ENCODE measurements at regions not wholly inside any gene's neighbourhood (a gene's known extent, or its start where the extent isn't known, plus 50 kb on each side); places are given as distances from the start of the nearest gene placed in this dataset.

DNA sequence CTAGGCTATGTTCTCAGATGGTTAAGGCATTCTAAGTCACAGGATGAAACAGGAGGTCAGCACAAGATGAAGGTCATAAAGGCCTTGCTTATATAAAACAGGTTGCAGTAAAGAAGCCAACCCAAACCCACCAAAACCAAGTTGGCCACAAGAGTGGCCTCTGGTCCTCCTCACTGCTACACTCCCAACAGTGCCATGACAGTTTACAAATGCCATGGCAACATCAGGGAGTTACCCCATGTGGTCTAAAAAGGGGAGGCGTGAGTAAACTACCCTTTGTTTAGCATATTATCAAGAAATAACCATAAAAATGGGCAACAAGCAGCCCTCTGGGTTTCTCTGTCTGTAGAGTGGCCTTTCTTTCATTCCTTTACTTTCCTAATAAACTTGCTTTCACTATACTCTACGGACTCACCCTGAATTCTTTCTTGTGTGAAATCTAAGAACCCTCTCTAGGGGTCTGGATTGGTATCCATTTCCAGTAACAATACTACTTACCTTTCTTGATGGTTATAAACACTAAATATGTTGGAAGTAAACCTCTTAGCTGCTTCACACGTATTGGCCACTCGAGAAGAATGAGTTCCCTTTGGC lies 1237.9 kb downstream of the FAM181B start:
- Histone ChIP-seq H3K36me3 (ENCODE audit: control insufficient read depth, insufficient read depth, low read length) (no peaks in the 10 kb centered on the region), H3K4me3 (ENCODE audit: low read depth, low read length) (no peak overlapping the region), H3K27me3 (ENCODE audit: control insufficient read depth, insufficient read depth, low read length) (no peaks in the 10 kb centered on the region)
- TF ChIP-seq, protein P1, sequence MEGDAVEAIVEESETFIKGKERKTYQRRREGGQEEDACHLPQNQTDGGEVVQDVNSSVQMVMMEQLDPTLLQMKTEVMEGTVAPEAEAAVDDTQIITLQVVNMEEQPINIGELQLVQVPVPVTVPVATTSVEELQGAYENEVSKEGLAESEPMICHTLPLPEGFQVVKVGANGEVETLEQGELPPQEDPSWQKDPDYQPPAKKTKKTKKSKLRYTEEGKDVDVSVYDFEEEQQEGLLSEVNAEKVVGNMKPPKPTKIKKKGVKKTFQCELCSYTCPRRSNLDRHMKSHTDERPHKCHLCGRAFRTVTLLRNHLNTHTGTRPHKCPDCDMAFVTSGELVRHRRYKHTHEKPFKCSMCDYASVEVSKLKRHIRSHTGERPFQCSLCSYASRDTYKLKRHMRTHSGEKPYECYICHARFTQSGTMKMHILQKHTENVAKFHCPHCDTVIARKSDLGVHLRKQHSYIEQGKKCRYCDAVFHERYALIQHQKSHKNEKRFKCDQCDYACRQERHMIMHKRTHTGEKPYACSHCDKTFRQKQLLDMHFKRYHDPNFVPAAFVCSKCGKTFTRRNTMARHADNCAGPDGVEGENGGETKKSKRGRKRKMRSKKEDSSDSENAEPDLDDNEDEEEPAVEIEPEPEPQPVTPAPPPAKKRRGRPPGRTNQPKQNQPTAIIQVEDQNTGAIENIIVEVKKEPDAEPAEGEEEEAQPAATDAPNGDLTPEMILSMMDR (IDR thresholded peaks at IDR 0.05; ENCODE audit: insufficient read depth, low read length, severe bottlenecking) = no peak
- DNase-seq (ENCODE audit: low read depth) (no peak), FAIRE-seq (no peak)

GRCh38 chr11:81494431-81494830 lies 1239.2 kb downstream of the FAM181B start:
- no peak for FAIRE-seq
- Histone ChIP-seq H3K36me3 (ENCODE audit: control insufficient read depth, insufficient read depth, low read length) (no peaks in the 10 kb centered on the region), H3K27me3 (ENCODE audit: control insufficient read depth, insufficient read depth, low read length) (no peaks in the 10 kb centered on the region), H3K4me3 (ENCODE audit: low read depth, low read length) (no peak overlapping the region)
- DNase-seq (ENCODE audit: low read depth) = no peak
- TF ChIP-seq, protein P1 (IDR thresholded peaks at IDR 0.05; ENCODE audit: insufficient read depth, low read length, severe bottlenecking) = no peak

DNA sequence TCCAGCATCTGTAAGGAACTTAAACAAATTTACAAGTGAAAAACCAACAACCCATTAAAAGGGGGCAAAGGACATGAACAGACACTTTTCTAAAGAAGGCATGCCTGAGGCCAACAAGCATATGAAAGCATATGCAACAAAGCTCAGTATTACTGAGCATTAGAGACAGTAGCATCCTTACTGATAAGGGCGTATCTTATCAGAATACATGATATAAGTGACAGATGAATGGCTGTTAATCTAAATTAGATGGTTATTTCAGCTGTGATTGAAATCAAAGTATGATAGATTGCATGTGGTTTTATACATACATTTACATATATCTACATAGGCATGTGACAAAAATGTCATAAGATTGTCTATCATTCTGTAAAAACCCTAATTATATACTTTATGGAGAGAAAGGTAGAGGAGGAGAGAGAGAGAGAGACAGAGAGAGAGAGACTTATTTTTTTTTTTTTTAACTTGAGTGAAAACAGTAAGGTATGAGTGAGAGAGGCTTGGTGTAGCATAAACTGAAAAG lies 1240.7 kb downstream of the FAM181B start:
- FAIRE-seq (no peak), DNase-seq (ENCODE audit: low read depth) (no peak)
- H3K36me3 ChIP-seq (ENCODE audit: control insufficient read depth, insufficient read depth, low read length) = no peaks in the 10 kb centered on the region
- no peak overlapping the region for H3K4me3 ChIP-seq (ENCODE audit: low read depth, low read length)
- TF ChIP-seq, protein P1 (IDR thresholded peaks at IDR 0.05; ENCODE audit: insufficient read depth, low read length, severe bottlenecking) = no peak
- H3K27me3 ChIP-seq (ENCODE audit: control insufficient read depth, insufficient read depth, low read length) = no peaks in the 10 kb centered on the region

- Histone ChIP-seq H3K36me3 (ENCODE audit: control insufficient read depth, insufficient read depth, low read length) (no peaks in the 10 kb centered on the region), H3K4me3 (ENCODE audit: low read depth, low read length) (no peak overlapping the region), H3K27me3 (ENCODE audit: control insufficient read depth, insufficient read depth, low read length) (no peaks in the 10 kb centered on the region)
- DNase-seq (ENCODE audit: low read depth) (no peak), FAIRE-seq (no peak)
- TF ChIP-seq, protein P1 (IDR thresholded peaks at IDR 0.05; ENCODE audit: insufficient read depth, low read length, severe bottlenecking) = no peak
Measured at GRCh38 chr11:81487109-81487508, 1246.6 kb downstream of the FAM181B start.

DNA sequence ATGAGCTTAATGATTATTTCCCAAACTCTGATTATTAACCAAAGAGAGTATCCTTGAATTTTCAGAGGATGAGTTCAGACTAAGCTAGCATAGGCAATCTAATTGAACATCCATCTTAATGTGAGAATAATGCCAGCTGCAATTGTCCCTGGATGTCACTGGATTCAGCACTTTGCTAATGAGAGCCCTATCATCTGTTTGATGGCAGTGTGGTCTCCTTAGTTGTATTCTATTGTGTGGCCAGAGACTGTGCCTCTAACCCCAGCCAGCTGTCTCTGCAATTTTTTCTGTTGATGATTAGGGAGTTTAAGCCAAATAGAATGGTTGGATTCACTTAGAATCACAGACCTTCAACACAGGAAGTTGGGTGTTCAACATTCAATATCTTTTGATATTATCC lies 1249.5 kb downstream of the FAM181B start:
- no peak for FAIRE-seq
- no peak for DNase-seq (ENCODE audit: low read depth)
- Histone ChIP-seq H3K4me3 (ENCODE audit: low read depth, low read length) (no peak overlapping the region), H3K27me3 (ENCODE audit: control insufficient read depth, insufficient read depth, low read length) (no peaks in the 10 kb centered on the region), H3K36me3 (ENCODE audit: control insufficient read depth, insufficient read depth, low read length) (no peaks in the 10 kb centered on the region)
- TF ChIP-seq, protein P1 (IDR thresholded peaks at IDR 0.05; ENCODE audit: insufficient read depth, low read length, severe bottlenecking) = no peak

DNA sequence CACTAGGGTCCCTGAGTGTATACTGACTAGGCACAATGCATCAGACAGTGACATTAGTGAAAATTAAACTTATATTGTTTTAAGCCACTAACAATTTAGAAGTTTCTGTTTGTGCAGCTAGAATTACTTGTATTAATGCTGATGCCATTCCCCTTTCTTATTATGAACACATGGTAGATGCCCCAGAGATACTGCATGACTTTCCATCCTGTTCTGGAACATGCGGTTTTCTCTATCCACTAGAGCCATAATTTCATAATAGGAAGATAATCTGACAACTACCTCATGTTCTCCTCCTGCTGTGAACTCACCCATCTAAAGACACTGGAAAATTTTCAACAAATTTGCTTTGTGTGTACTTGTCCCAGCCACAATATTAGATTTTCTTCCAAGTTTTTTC lies 1256.4 kb downstream of the FAM181B start:
- no peak for FAIRE-seq

More for the DNA sequence above, 1256.4 kb downstream of the FAM181B start:
- Histone ChIP-seq H3K36me3 (ENCODE audit: control insufficient read depth, insufficient read depth, low read length) (no peaks in the 10 kb centered on the region), H3K27me3 (ENCODE audit: control insufficient read depth, insufficient read depth, low read length) (no peaks in the 10 kb centered on the region), H3K4me3 (ENCODE audit: low read depth, low read length) (no peak overlapping the region)
- TF ChIP-seq, protein P1 (IDR thresholded peaks at IDR 0.05; ENCODE audit: insufficient read depth, low read length, severe bottlenecking) = no peak
- DNase-seq (ENCODE audit: low read depth) = no peak
